Progenitor cell of endocrine pancreas (in vitro differentiated cells): ENCODE measurements at regions not wholly inside any gene's neighbourhood (a gene's known extent, or its start where the extent isn't known, plus 50 kb on each side); places are given as distances from the start of the nearest gene placed in this dataset.

ENCODE experiments used
- DNase-seq: peaks from one replicate; pipeline ENCODE4 v3.0.0; 2021; ENCODE audit warnings: low spot score; ENCODE audit not compliant: unreplicated experiment
- H3K27ac Mint-ChIP-seq: 2 replicates; pipeline ENCODE4 v1.8.0; 2021; ENCODE audit warnings: mild to moderate bottlenecking, moderate library complexity, mixed read lengths
- H3K27me3 Mint-ChIP-seq: 2 replicates; pipeline ENCODE4 v1.8.0; 2021; ENCODE audit warnings: mixed read lengths
- H3K36me3 Mint-ChIP-seq: 2 replicates; pipeline ENCODE4 v1.8.0; 2022; ENCODE audit warnings: mixed read lengths; ENCODE audit not compliant: insufficient read depth
- H3K4me1 Mint-ChIP-seq: 2 replicates; pipeline ENCODE4 v1.8.0; 2021; ENCODE audit warnings: low read depth, mixed read lengths
- H3K4me3 Mint-ChIP-seq: 2 replicates; pipeline ENCODE4 v1.8.0; 2021; ENCODE audit warnings: low read depth, mild to moderate bottlenecking, moderate library complexity, mixed read lengths
- H3K9me3 Mint-ChIP-seq: 2 replicates; pipeline ENCODE4 v1.8.0; 2021; ENCODE audit warnings: low read depth, mixed read lengths
- TF ChIP-seq, protein P1 (sequence below): fragments of 200-600 bp; sonication (generic); IDR thresholded peaks from one replicate; pipeline ENCODE4 v1.5.0; 2021; ENCODE audit warnings: antibody characterized with exemption, mild to moderate bottlenecking; ENCODE audit not compliant: unreplicated experiment

DNA sequence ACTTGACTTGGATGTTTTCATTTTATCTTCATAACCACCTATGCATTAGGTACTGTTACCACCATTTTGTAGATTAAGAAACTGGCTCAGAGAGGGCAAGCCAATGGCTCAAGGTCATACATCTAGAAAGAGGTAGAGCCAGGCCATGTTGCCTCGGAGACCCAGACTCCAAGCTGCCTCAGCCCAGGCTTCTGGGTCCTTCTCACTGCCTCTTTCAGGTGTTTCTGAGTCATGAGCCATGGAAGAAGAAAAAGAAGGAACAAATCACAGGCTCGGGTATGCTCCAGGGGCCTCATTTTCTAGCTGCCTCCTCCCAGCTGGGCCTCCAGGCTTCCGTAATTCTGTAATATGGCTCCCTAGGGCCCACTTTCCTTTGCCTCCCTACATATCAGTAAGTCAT is 226.5 kb upstream of the TOPAZ1 start:
- no peaks in the 10 kb centered on the region for H3K36me3 Mint-ChIP-seq
- H3K4me3 Mint-ChIP-seq = no peak overlapping the region
- H3K4me1 Mint-ChIP-seq = peaks cover 6% of the 10 kb centered on the region
- no peak overlapping the region for H3K27ac Mint-ChIP-seq
- TF ChIP-seq, protein P1, sequence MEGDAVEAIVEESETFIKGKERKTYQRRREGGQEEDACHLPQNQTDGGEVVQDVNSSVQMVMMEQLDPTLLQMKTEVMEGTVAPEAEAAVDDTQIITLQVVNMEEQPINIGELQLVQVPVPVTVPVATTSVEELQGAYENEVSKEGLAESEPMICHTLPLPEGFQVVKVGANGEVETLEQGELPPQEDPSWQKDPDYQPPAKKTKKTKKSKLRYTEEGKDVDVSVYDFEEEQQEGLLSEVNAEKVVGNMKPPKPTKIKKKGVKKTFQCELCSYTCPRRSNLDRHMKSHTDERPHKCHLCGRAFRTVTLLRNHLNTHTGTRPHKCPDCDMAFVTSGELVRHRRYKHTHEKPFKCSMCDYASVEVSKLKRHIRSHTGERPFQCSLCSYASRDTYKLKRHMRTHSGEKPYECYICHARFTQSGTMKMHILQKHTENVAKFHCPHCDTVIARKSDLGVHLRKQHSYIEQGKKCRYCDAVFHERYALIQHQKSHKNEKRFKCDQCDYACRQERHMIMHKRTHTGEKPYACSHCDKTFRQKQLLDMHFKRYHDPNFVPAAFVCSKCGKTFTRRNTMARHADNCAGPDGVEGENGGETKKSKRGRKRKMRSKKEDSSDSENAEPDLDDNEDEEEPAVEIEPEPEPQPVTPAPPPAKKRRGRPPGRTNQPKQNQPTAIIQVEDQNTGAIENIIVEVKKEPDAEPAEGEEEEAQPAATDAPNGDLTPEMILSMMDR = no peak
- DNase-seq = no peak
- H3K9me3 Mint-ChIP-seq = no peaks in the 10 kb centered on the region
- H3K27me3 Mint-ChIP-seq = peaks cover 57% of the 10 kb centered on the region

GRCh38 chr3:44016818-44017217 is 224.9 kb upstream of the TOPAZ1 start:
- no peak for DNase-seq
- Mint-ChIP-seq H3K27ac (no peak overlapping the region), H3K4me3 (no peak overlapping the region), H3K9me3 (no peaks in the 10 kb centered on the region), H3K27me3 (peaks cover 63% of the 10 kb centered on the region), H3K36me3 (no peaks in the 10 kb centered on the region), H3K4me1 (peaks cover 6% of the 10 kb centered on the region)
- TF ChIP-seq, protein P1 = no peak

DNA sequence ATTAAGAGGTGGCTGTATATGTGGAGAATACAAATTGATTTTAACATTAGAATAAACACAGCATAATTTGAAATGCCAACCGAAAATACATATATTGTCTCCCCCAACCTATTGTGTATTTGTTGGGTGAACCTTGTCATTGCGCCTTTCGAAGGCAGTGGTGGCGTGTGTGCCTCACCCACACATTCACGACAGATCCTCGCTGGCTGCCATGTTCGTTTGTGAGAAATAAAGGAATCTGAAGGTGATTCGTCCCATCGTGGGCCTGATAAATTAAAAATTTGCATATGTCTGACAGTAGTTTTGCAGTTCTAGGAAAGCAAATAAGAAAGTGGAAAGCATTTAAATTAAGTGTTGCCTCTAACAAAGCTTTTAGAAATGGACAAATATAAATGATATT is 222.8 kb upstream of the TOPAZ1 start:
- Mint-ChIP-seq H3K9me3 (no peaks in the 10 kb centered on the region), H3K36me3 (no peaks in the 10 kb centered on the region), H3K27me3 (peaks cover 70% of the 10 kb centered on the region), H3K27ac (no peak overlapping the region), H3K4me1 (peaks cover 10% of the 10 kb centered on the region), H3K4me3 (no peak overlapping the region)
- TF ChIP-seq, protein P1 = no peak
- DNase-seq = no peak

DNA sequence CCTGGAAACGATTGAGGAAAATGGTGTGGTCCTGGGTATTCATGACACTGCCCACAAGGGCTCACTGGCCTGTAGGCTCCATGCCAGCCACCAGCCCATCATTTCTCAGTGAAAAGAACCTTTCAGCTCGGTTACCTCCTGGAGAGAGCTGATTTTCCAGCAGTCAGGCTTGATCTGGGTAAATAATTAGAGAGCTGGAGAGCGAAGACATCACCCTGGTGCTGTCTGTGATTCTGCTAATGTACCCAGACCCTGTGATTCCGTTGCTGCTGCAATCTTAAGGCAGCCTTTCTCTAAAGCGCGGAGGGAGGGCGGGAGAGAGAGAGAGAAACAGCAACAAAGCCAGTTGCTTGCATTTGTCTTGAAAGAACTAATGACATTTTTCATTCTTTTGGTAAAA is 221.9 kb upstream of the TOPAZ1 start:
- TF ChIP-seq, protein P1 = no peak
- no peaks in the 10 kb centered on the region for H3K9me3 Mint-ChIP-seq
- no peaks in the 10 kb centered on the region for H3K36me3 Mint-ChIP-seq
- H3K4me1 Mint-ChIP-seq = peaks cover 10% of the 10 kb centered on the region
- no peak for DNase-seq
- H3K27me3 Mint-ChIP-seq = peaks cover 77% of the 10 kb centered on the region
- no peak overlapping the region for H3K27ac Mint-ChIP-seq
- no peak overlapping the region for H3K4me3 Mint-ChIP-seq

DNA sequence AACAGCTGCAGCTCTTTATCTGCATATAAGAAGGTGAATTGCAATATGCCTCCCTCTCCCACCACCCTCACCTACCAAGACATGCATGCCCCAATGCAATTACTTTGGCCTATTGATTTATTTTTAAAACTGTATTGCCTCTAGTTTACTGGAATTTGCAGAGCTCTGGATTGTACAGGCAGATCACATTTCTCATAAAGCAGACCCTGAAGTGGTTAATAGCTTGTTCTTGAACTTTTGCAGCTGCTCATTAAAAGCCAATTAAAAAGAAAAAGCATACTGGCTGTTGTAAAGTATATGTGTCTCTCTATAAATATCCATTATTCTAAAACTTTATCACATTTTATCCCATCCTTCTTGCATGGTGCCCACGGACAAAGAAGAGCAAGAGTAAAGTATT is 221.5 kb upstream of the TOPAZ1 start:
- H3K27ac Mint-ChIP-seq = no peak overlapping the region
- TF ChIP-seq, protein P1 = no peak
- DNase-seq = no peak
- peaks cover 77% of the 10 kb centered on the region for H3K27me3 Mint-ChIP-seq
- peaks cover 10% of the 10 kb centered on the region for H3K4me1 Mint-ChIP-seq
- no peaks in the 10 kb centered on the region for H3K36me3 Mint-ChIP-seq
- no peaks in the 10 kb centered on the region for H3K9me3 Mint-ChIP-seq
- no peak overlapping the region for H3K4me3 Mint-ChIP-seq
